ENCODE measurements at regions not wholly inside any gene's neighbourhood (a gene's known extent, or its start where the extent isn't known, plus 50 kb on each side); places are given as distances from the start of the nearest gene placed in this dataset.

GRCh38 chr9:38280251-38280800 lies 112.2 kb upstream of the ALDH1B1 start:
- TF ChIP-seq CTCF (IDR thresholded peaks at IDR 0.05) (no peak), EP300 (IDR thresholded peaks at IDR 0.05) (no peak), RAD21 (conservative IDR thresholded peaks at IDR 0.05 in 1 of 2, IDR thresholded peaks at IDR 0.05 in 1 of 2) (no peak), KDM1A (IDR thresholded peaks at IDR 0.05; ENCODE audit: low read depth) (no peak), CEBPB (IDR thresholded peaks at IDR 0.05) (no peak), NR3C1 (IDR thresholded peaks at IDR 0.05) (no peak), POLR2A (IDR thresholded peaks at IDR 0.05; ENCODE audit: low read length) (no peak), CHD2 (IDR thresholded peaks at IDR 0.05; ENCODE audit: low read length, partially characterized antibody) (no peak)
- TF ChIP-seq, protein P1, sequence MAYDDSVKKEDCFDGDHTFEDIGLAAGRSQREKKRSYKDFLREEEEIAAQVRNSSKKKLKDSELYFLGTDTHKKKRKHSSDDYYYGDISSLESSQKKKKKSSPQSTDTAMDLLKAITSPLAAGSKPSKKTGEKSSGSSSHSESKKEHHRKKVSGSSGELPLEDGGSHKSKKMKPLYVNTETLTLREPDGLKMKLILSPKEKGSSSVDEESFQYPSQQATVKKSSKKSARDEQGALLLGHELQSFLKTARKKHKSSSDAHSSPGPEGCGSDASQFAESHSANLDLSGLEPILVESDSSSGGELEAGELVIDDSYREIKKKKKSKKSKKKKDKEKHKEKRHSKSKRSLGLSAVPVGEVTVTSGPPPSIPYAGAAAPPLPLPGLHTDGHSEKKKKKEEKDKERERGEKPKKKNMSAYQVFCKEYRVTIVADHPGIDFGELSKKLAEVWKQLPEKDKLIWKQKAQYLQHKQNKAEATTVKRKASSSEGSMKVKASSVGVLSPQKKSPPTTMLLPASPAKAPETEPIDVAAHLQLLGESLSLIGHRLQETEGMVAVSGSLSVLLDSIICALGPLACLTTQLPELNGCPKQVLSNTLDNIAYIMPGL (CRISPR knock-in tag; IDR thresholded peaks at IDR 0.05; ENCODE audit: borderline replicate concordance): no peak

All from A549 (cell line).